B cell (primary cell): ENCODE measurements at regions not wholly inside any gene's neighbourhood (a gene's known extent, or its start where the extent isn't known, plus 50 kb on each side); places are given as distances from the start of the nearest gene placed in this dataset.

Source experiments
- ATAC-seq: fragments of 200-7000 bp; cut with Tn5 transposase; one replicate; pipeline ENCODE4 v1.10.0; 2021; ENCODE audit warnings: low read depth, mild to moderate bottlenecking, moderate number of reproducible peaks, moderate library complexity
- CTCF ChIA-PET: fragments of 350-600 bp; sonication (Branson Sonifier 250); formaldehyde crosslinking; loops from one replicate; lab custom pipeline; 2021; ENCODE audit warnings: antibody characterized with exemption, inconsistent platforms; lab: Charles Lee
- POLR2A ChIA-PET: fragments of 350-600 bp; sonication (Branson Sonifier 250); formaldehyde crosslinking; loops from one replicate; lab custom pipeline; 2021; ENCODE audit warnings: antibody characterized with exemption; lab: Charles Lee
- DNase-seq: peaks from one replicate; pipeline ENCODE4 v3.0.0; 2013
- H2AFZ ChIP-seq: 2 replicates; pipeline ENCODE4 v1.6.1; 2012; ENCODE audit warnings: mild to moderate bottlenecking, low read depth, low read length; ENCODE audit not compliant: insufficient read depth, poor library complexity, severe bottlenecking
- H3K27ac ChIP-seq, 2 donors: 1 replicate in 1 of 2; 2 replicates in 1 of 2; pipeline ENCODE4 v1.5.1; 2012 to 2013; ENCODE audit warnings: low read length in 2 of 2, mild to moderate bottlenecking in 2 of 2, moderate library complexity in 1 of 2
- H3K27me3 ChIP-seq, 4 experiments: fragments of 200-600 bp in 1 of 4; sonication (generic) in 1 of 4; replicated peaks in 1 of 4; 1 replicate in 2 of 4; 2 replicates in 2 of 4; pipeline versions ENCODE4 v1.6.1 to v1.7.0; 2013 to 2016; ENCODE audit warnings: low read length in 3 of 4, mild to moderate bottlenecking in 2 of 4, mixed read lengths in 1 of 4, moderate library complexity in 1 of 4; ENCODE audit not compliant: insufficient read depth in 4 of 4, control insufficient read depth in 3 of 4; ENCODE audit errors: control extremely low read depth in 1 of 4
- H3K36me3 ChIP-seq, 2 experiments: replicated peaks in 1 of 2; 1 replicate in 1 of 2; 2 replicates in 1 of 2; pipeline versions ENCODE4 v1.6.1 to v1.7.1; 2013; ENCODE audit warnings: low read length in 1 of 2; ENCODE audit not compliant: insufficient read depth in 2 of 2, control insufficient read depth in 1 of 2; ENCODE audit errors: control extremely low read depth in 1 of 2, extremely low read depth in 1 of 2
- H3K4me1 ChIP-seq, 2 donors: fragments of 200-600 bp in 1 of 2; sonication (generic) in 1 of 2; 1 replicate in 1 of 2; 2 replicates in 1 of 2; pipeline versions ENCODE4 v1.5.1 to v1.6.1; 2013 to 2017; ENCODE audit warnings: low read length in 2 of 2; ENCODE audit not compliant: control insufficient read depth in 2 of 2, insufficient read depth in 2 of 2
- H3K4me2 ChIP-seq: replicated peaks from 2 replicates; pipeline ENCODE3; 2012; ENCODE audit warnings: mild to moderate bottlenecking, low read depth, low read length; ENCODE audit not compliant: poor library complexity, severe bottlenecking
- H3K4me3 ChIP-seq, 5 experiments: fragments of 200-600 bp in 1 of 5; sonication (generic) in 1 of 5; 1 replicate in 3 of 5; 2 replicates in 2 of 5; pipeline versions ENCODE4 v1.5.1 to v1.7.0; 2011 to 2016; ENCODE audit warnings: low read length in 4 of 5, mild to moderate bottlenecking in 4 of 5, low read depth in 2 of 5, control low read depth in 1 of 5, moderate library complexity in 1 of 5; ENCODE audit not compliant: insufficient read depth in 1 of 5; ENCODE audit errors: control extremely low read depth in 1 of 5, extremely low read depth in 1 of 5
- H3K79me2 ChIP-seq: fragments of 200-600 bp; sonication (generic); one replicate; pipeline ENCODE4 v1.6.0; 2016; ENCODE audit warnings: low read length; ENCODE audit not compliant: control insufficient read depth, insufficient read depth
- H3K9ac ChIP-seq: fragments of 200-600 bp; sonication (generic); 2 replicates; pipeline ENCODE4 v1.6.1; 2017; ENCODE audit warnings: mild to moderate bottlenecking, low read length, moderate library complexity
- H3K9me3 ChIP-seq, 3 donors: one replicate each; pipeline versions ENCODE4 v1.6.1 to v1.7.1; 2013; ENCODE audit warnings: low read length in 2 of 3; ENCODE audit not compliant: control insufficient read depth in 2 of 3, insufficient read depth in 1 of 3; ENCODE audit errors: control extremely low read depth in 1 of 3
- H4K20me1 ChIP-seq: 2 replicates; pipeline ENCODE4 v1.6.0; 2012; ENCODE audit warnings: mild to moderate bottlenecking, low read length; ENCODE audit not compliant: insufficient read depth, control insufficient read depth, poor library complexity, severe bottlenecking
- H3K27ac Mint-ChIP-seq: one replicate; pipeline ENCODE4 v1.8.0; 2021; ENCODE audit warnings: mixed read lengths
- H3K27me3 Mint-ChIP-seq: one replicate; pipeline ENCODE4 v1.8.0; 2021; ENCODE audit warnings: mixed read lengths
- H3K4me1 Mint-ChIP-seq: one replicate; pipeline ENCODE4 v1.8.0; 2021; ENCODE audit warnings: mixed read lengths
- H3K4me3 Mint-ChIP-seq: one replicate; pipeline ENCODE4 v1.8.0; 2021; ENCODE audit warnings: mixed read lengths
- H3K9me3 Mint-ChIP-seq: one replicate; pipeline ENCODE4 v1.8.0; 2022; ENCODE audit warnings: mixed read lengths; ENCODE audit not compliant: insufficient read depth
- EZH2 ChIP-seq: IDR thresholded peaks from 2 replicates; pipeline ENCODE4 v1.6.1; 2012; ENCODE audit warnings: borderline replicate concordance, low read depth, mild to moderate bottlenecking, moderate library complexity, low read length; ENCODE audit not compliant: insufficient read depth, poor library complexity, severe bottlenecking
- WGBS: methylation state at CpG from one replicate; pipeline ENCODE4 v1.1.5; 2013; ENCODE audit warnings: missing lambda C conversion rate; ENCODE audit not compliant: insufficient coverage; 5-methylcytosine and 5-hydroxymethylcytosine counted together
- intact Hi-C: fragments of 100-400 bp; cut with micrococcal nuclease; formaldehyde crosslinking; loops from one replicate; pipeline ENCODE4 v1.10.0; 2022
- TF ChIP-seq, protein P1 (sequence below): fragments of 200-600 bp; IDR thresholded peaks from one replicate; pipeline ENCODE4 v1.8.0; 2022; ENCODE audit warnings: antibody characterized with exemption, mild to moderate bottlenecking

DNA sequence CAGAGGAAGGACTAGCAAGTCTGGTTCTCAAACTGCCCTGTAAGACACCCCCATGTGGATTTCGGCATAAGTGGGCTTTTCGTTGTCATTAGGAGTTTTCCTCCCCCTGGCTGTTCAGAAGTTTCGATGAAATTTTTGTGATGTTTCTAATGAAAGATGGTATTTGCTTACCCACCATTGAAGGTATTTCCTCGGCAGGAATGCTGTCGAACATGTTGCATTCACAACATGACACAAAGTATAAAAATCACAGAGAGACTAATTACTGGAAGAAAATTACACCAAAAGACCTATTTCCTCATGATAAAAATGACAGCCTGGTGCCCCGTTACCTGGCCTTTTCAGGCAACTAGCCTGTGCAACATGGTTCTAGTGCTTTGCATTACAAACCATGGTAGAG, 144.9 kb downstream of the TXNL1 start:
- no peaks in the 10 kb centered on the region for H3K79me2 ChIP-seq
- H3K27ac ChIP-seq, result no peak overlapping the region
- DNase-seq (no peak), ATAC-seq (no peak)
- Mint-ChIP-seq H3K4me1 (no peaks in the 10 kb centered on the region), H3K27me3 (peaks cover 17% of the 10 kb centered on the region), H3K4me3 (no peak overlapping the region), H3K9me3 (no peaks in the 10 kb centered on the region), H3K27ac (no peak overlapping the region)
- no peaks in the 10 kb centered on the region for H3K4me1 ChIP-seq
- intact Hi-C loops, result no loop called here
- H3K9me3 ChIP-seq, result no peaks in the 10 kb centered on the region
- WGBS, result 80% methylated on average over 1 of the region's 6 CpGs
- H3K4me2 ChIP-seq, result no peak overlapping the region
- no peaks in the 10 kb centered on the region for H3K27me3 ChIP-seq
- H2AFZ ChIP-seq, result no peak overlapping the region
- no peaks in the 10 kb centered on the region for H4K20me1 ChIP-seq
- no peak overlapping the region for H3K4me3 ChIP-seq
- ChIA-PET CTCF (no interaction called here), POLR2A (no interaction called here)
- H3K36me3 ChIP-seq, result no peaks in the 10 kb centered on the region
- no peak overlapping the region for H3K9ac ChIP-seq
- TF ChIP-seq, protein P1, sequence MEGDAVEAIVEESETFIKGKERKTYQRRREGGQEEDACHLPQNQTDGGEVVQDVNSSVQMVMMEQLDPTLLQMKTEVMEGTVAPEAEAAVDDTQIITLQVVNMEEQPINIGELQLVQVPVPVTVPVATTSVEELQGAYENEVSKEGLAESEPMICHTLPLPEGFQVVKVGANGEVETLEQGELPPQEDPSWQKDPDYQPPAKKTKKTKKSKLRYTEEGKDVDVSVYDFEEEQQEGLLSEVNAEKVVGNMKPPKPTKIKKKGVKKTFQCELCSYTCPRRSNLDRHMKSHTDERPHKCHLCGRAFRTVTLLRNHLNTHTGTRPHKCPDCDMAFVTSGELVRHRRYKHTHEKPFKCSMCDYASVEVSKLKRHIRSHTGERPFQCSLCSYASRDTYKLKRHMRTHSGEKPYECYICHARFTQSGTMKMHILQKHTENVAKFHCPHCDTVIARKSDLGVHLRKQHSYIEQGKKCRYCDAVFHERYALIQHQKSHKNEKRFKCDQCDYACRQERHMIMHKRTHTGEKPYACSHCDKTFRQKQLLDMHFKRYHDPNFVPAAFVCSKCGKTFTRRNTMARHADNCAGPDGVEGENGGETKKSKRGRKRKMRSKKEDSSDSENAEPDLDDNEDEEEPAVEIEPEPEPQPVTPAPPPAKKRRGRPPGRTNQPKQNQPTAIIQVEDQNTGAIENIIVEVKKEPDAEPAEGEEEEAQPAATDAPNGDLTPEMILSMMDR, result no peak
- no peak for TF ChIP-seq EZH2

- Mint-ChIP-seq H3K4me1 (no peaks in the 10 kb centered on the region), H3K4me3 (no peak overlapping the region), H3K9me3 (no peaks in the 10 kb centered on the region), H3K27me3 (peaks cover 17% of the 10 kb centered on the region), H3K27ac (no peak overlapping the region)
- Histone ChIP-seq H3K9me3 (no peaks in the 10 kb centered on the region), H3K79me2 (no peaks in the 10 kb centered on the region), H3K4me3 (no peak overlapping the region), H3K36me3 (no peaks in the 10 kb centered on the region), H3K27ac (no peak overlapping the region), H3K4me2 (no peak overlapping the region), H3K27me3 (no peaks in the 10 kb centered on the region), H3K9ac (no peak overlapping the region), H3K4me1 (no peaks in the 10 kb centered on the region), H4K20me1 (no peaks in the 10 kb centered on the region), H2AFZ (no peak overlapping the region)
- TF ChIP-seq EZH2, result no peak
- TF ChIP-seq, protein P1, result no peak
- ChIA-PET CTCF (no interaction called here), POLR2A (interaction anchor here (0.6 kb wide), 1 partner anchor 8 kb away, joined by 3 read pairs; no protein-coding TSS in a partner anchor)
- DNase-seq, result no peak
- no peak for ATAC-seq
- intact Hi-C loops, result no loop called here
Measured at GRCh38 chr18:56492136-56492535, 146.3 kb downstream of the TXNL1 start.
